GM18505 (cell line): ENCODE measurements at regions not wholly inside any gene's neighbourhood (a gene's known extent, or its start where the extent isn't known, plus 50 kb on each side); places are given as distances from the start of the nearest gene placed in this dataset.
"Not testable (repeated sequence)": the region's sequence is repeated elsewhere in the genome, so short reads cannot be mapped to it uniquely, and the experiment has no call there.

Experiments
- ATAC-seq: cut with Tn5 transposase; IDR thresholded peaks from one replicate; pipeline ENCODE4 v1.9.1; 2021; ENCODE audit not compliant: unreplicated experiment
- POLR2A ChIP-seq: IDR thresholded peaks from 4 replicates; pipeline ENCODE4 v1.6.1; 2011; ENCODE audit warnings: borderline replicate concordance; ENCODE audit not compliant: insufficient read depth, insufficient read length; ENCODE audit errors: extremely low read depth

DNA sequence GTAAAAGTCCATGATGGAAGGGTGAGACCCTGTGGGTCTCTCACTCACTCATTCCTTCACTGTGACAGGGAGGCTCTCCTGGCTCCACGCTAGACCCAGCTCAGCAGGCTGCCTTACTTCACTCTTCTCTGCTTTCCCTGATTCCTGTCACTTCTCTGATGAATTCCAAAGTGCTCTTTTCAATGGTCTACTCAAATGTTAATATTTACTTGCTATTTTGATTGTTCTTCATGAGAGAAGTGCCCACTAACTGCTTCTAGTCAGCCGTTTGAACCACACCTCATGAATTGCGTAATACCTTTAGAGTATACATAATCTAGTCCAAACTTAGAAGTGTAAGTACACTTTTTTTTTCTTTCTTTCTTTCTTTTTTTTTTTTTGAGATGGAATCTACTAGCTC, 1350.2 kb upstream of the RAG2 start:
- no peak for ATAC-seq
- no peak for TF ChIP-seq POLR2A

DNA sequence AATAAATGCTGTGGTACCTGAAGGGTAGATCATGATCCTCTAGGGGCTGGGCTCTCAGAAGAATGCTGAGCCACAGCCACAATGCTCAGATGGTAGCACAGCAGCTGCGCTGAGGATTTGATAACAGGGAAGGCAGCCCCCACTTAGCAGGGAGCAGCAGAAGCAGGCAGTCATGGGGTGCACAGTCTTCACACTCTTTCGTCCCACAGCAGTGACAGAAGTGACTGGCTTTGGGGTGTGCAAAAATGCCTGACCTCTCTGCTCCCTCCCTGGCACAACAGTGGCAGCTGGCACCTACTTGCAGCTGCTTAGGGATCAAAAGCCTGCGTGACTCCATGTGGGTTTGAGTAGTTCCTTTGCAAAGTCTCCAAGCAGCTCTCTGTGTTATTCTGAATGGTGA, 1349.8 kb upstream of the RAG2 start:
- no peak for ATAC-seq
- TF ChIP-seq POLR2A = no peak

DNA sequence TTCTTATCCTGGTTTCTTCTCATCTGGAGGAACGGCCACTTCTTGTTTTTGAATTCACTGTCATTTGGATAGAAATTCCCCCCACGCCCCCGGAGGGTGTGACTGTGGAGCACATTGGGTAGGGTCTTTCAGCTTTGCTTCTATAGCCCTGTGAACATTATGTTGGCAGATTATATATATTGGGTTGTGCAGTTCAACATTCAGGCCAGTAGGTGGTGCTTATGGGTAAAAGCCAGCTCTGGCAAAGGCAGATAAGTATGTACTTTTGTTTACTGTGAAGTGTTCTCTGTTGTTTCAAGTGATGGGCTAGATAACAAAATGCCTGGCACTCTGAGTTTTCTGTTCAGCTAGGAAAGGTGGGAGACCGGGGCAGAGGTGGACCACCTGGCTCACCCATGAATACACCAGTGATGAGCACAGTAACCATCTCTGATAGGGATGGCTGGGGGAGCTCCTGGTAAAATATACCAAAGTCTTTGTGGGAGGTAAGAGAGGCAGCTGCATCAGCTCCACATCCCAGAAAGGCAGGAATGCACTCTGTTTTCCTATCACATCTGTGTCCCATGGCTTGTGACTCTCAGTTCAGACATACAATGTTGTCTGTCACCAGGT, 1348.2 kb upstream of the RAG2 start:
- ATAC-seq = peak; percentile 62
- TF ChIP-seq POLR2A = no peak

DNA sequence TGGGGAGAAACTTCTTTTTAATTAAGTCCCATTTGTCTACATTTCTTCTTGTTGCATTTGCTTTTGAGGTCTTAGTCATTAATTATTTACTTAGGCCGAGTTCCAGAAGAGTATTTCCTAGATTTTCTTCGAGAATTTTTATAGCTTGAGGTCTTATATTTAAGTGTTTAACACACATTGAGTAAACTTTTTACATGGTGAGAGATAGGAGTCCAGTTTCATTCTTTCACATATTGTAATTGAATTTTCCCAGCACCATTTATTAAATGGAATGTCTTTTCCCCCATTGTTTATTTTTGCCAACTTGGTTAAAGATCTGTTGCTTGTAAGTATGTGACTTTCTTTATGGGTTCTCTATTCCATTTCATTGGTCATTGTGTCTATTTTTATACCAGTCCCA, 1344.0 kb upstream of the RAG2 start:
- ATAC-seq = no peak

DNA sequence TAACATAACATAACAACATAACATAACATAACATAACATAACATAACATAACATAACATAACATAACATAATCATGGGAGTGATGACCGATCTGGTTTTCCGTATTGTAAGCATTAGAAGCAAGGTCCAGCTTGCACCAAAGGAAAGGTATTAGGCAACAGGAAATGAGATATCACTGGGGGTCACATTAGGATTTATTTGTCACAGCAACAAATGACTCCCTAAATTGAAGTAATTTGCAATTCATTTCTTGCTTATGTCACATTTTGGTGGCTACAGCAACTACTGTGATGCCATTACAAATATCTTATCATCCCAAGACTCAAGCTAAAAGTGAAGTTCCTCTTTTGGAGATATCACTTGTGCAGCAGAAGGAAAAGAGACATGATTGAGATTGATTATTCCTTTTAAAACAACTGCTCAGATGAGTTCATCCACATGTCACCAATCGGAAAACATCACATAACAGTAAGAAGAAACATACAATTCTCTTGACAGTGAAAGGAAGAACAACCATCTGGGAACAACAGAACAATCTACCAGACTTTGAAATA, 1331.1 kb upstream of the RAG2 start:
- no peak for ATAC-seq
- TF ChIP-seq POLR2A = no peak

More for the DNA sequence above, 1344.0 kb upstream of the RAG2 start:
- TF ChIP-seq POLR2A = no peak

DNA sequence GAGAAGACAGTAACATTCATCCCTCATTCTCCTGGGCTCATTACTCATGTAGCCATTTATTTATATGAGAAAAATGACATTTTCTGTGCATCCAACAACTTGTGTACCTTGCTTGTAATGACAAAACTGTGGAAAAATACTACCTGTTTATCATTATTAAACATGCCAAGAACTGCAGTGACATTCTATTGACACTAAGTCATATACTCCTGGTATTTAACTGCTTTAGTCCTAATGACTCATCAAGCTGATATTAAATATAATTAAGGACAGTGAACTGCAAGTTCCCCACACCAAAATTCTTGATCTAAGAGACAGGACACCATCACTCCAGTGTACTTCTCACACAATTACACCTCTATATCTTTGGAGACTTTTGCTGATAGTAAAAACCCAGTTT, 1328.7 kb upstream of the RAG2 start:
- no peak for ATAC-seq
- TF ChIP-seq POLR2A = no peak

DNA sequence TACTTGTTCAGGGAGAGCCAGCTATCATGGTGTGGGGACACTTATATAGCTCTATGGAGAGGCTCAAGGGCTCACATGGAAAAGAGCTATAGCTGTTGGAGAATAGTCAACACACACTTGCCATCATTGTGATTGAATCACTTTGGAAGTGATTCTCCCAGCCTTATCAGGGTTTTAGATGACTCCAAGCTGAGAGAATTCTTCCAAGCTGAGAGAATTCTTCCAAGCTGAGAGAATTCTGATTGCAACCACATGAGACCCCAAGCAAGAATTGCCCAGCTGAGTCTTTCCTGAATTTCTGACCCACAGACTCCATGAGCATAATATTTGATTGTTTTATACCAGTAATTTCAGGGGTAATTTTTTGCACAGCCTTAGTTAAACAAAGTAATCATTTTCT, 1318.3 kb upstream of the RAG2 start:
- TF ChIP-seq POLR2A = no peak
- ATAC-seq = no peak

DNA sequence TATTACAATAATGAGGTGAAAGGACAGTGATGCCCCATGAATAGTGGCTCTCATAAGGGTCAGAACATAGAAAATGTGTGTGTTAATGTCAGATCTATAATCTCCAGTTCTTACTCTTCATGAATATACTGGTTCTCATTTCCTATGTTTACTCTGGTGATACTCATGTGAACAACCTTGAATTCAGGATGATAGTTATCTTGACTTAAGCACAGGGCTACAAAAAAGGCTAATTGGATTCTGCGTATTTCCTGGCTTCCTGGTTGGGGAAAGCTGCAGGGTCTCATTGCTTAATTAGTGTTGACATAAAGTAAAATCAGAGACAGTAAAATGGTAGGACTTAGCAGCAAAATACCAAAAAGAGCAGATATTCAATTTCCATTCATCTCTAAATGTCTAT, 1316.8 kb upstream of the RAG2 start:
- no peak for TF ChIP-seq POLR2A
- no peak for ATAC-seq

DNA sequence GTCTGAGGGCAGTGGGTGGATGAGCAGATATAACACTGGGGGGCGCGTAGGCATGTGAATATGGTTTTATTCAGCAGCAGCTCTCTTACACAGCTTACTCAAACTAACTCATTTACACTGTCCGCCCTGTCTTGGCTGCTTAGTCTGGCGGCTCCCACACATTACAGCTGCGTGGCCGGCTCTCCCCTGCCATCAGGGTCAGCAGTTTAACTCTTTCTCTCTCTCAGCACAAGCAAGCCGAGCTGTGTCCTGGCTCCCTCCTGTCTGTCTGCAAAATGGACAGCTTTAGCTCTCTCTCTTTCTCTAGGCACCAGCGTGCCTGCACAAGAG, 1310.1 kb upstream of the RAG2 start:
- ATAC-seq = no peak
- no peak for TF ChIP-seq POLR2A

DNA sequence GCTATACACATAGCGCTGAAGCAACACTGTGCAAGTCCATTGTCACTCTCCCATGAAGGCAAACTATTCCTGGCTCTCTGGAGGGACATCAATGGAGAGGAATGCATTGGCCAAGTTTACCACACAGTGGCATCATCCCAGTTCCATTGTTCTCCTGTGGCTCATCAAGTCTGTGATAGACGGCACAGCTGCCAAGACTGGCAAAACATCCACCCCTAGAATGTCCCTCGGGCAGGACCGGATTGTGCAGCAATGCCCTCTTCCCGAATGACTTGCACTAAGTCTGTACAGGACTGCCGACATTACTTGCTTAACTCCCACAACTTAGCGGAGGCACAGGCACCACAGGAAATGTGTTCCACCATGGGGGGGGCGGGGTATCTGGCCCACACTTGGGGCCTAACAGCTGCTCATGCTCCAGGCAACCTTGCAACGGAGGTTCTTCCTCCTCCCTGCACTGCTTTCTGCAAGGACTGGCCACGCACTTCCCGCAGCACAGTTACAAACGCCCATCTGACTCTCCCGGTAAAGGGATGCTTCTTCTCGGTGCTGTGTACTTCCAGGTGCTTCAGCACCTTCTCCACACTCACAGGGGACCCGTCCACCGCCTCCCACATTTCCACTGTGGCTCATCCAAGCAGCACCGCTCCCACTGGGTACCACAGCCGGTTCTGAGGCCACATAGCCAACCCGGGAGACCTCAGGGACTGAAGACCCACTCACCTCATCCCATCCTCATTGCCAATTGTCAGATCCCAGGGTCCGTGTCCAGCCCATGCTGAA, 1309.6 kb upstream of the RAG2 start:
- no peak for TF ChIP-seq POLR2A
- ATAC-seq = no peak

DNA sequence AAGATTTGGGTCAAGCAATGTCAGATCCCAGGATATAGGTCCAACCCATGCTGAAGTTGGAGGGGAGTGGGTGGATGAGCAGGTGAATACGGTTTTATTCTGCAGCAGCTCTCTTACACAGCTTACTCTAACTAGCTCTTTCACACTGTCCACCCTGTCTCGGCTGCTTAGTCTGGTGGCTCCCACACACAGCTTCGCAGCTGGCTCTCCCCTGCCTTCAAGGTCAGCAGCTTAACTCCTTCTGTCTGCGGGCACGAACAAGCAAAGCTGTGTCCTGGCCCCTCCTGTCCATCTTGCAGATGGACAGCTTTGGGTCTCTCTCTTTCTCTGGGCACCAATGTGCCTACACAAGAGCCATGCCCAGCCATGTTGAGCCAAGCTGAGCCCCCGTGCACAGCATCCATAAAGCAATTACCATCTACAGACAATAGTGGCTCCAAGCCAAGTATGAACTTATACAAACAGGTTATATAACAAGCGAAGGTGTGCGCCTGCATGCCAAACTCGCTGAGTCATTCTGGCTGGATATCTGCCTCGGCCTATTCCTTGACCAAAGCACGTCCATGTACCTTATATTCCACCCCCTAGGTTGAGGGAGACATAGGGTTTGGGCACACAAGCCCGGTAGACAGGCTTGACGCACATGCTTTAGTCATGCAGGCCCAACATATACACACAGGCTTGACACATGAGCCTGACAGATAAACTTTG, 1307.8 kb upstream of the RAG2 start:
- TF ChIP-seq POLR2A = no peak
- no peak for ATAC-seq

DNA sequence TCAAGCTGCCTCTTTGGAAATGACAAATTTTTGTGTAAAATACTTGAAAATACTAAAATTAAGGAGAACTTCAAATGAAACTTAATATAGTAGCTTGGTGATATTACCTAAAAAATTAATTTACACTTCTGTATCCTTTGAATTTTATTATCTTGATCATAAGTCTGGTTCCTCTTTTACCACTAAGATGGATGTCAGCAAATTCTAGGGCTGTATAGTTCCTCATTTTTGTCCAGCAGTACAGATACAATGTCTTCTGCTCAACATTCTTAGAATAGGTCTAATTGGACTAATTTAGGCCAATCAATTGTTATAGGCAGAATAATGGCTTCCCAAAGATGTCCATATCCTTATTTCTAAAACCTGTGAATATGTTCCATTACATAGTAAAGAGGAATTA, 1298.0 kb upstream of the RAG2 start:
- ATAC-seq = no peak

DNA sequence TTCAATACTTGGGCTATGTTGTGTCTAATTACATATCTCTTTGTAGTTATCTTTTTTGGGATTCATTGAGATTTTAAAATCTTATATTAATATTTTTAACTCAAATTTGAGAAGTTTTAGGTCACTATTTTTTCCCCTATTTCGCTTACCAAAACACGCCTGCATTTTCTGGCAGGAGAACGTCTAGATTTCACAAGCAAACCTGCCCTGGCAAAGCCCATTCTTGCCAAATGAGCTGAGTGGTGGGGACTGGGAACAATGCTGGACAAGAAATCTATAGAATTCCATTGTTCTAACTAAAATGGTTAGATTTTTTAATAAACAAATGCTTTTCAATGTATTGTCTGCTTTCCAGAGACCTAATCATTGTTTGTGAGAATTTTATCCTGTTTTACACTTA, 1283.7 kb upstream of the RAG2 start:
- TF ChIP-seq POLR2A = no peak
- ATAC-seq = no peak

More for the DNA sequence above, 1298.0 kb upstream of the RAG2 start:
- TF ChIP-seq POLR2A = no peak

DNA sequence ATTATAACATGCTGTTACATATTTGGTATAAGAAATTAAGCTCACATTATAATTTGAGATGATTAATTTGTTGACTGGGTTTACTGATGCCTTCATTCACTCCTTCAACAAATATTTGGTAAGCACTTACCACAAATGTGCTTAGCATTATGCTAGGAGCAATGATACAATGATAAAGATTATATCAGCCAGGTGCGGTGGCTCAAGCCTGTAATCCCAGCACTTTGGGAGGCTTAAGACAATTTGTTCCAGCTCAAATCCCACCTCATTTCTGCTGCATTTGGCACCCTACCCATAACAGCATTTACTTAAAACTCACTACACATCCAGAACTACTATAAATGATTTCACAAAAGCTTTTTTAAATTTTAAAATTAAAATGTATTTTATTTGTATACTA, 1263.6 kb upstream of the RAG2 start:
- no peak for ATAC-seq
- TF ChIP-seq POLR2A = no peak

DNA sequence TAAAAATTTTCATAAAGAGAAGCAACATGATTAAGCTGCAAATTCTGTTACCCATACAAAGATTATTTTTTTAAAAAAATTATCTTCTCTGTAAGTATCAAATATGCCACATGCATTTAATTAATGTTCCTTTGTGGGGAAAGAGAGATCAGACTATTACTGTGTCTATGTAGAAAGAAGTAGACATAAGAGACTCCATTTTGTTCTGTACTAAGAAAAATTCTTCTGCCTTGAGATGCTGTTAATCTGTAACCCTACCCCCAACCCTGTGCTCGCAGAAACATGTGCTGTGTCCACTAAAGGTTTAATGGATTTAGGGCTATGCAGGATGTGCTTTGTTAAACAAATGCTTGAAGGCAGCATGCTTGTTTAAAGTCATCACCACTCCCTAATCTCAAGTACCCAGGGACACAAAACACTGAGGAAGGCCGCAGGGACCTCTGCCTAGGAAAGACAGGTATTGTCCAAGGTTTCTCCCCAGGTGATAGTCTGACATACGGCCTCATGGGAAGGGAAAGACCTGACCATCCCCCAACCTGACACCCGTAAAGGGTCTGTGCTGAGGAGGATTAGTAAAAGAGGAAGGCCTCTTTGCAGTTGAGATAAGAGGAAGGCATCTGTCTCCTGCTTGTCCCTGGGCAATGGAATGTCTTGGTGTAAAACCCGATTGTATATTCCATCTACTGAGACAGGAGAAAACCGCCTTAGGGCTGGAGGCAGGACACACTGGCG, 1260.9 kb upstream of the RAG2 start:
- ATAC-seq = not testable (repeated sequence)
